ENCODE measurements at regions not wholly inside any gene's neighbourhood (a gene's known extent, or its start where the extent isn't known, plus 50 kb on each side); places are given as distances from the start of the nearest gene placed in this dataset.

DNA sequence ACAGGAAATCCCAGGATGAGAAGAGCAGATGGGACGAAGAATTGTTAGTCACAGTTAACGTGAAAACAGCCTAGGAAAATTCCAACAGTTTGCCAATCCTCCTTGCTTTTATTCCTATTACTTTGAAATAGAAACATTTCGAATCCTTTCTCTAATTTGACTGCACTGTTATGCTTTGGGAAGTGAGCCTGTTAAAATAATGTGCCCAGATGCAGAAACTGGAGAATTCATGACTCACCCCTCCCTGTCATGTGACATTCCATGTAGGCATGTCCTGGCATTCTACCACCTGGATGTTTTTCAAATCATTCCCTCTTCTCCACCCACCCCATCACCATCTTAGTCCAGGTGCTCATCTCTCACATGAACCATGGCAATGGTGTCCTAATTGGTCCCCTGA lies 107.3 kb downstream of the MINAR1 start:
- TF ChIP-seq, protein P1, sequence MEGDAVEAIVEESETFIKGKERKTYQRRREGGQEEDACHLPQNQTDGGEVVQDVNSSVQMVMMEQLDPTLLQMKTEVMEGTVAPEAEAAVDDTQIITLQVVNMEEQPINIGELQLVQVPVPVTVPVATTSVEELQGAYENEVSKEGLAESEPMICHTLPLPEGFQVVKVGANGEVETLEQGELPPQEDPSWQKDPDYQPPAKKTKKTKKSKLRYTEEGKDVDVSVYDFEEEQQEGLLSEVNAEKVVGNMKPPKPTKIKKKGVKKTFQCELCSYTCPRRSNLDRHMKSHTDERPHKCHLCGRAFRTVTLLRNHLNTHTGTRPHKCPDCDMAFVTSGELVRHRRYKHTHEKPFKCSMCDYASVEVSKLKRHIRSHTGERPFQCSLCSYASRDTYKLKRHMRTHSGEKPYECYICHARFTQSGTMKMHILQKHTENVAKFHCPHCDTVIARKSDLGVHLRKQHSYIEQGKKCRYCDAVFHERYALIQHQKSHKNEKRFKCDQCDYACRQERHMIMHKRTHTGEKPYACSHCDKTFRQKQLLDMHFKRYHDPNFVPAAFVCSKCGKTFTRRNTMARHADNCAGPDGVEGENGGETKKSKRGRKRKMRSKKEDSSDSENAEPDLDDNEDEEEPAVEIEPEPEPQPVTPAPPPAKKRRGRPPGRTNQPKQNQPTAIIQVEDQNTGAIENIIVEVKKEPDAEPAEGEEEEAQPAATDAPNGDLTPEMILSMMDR (IDR thresholded peaks at IDR 0.05), result no peak
- no peak for TF ChIP-seq EZH2 (IDR thresholded peaks at IDR 0.05; ENCODE audit: borderline replicate concordance, insufficient read depth, low read depth, low read length, poor library complexity, severe bottlenecking)

Data from B cell (primary cell).